ENCODE measurements at regions not wholly inside any gene's neighbourhood (a gene's known extent, or its start where the extent isn't known, plus 50 kb on each side); places are given as distances from the start of the nearest gene placed in this dataset.
"Not testable (repeated sequence)": the region's sequence is repeated elsewhere in the genome, so short reads cannot be mapped to it uniquely, and the experiment has no call there.

DNA sequence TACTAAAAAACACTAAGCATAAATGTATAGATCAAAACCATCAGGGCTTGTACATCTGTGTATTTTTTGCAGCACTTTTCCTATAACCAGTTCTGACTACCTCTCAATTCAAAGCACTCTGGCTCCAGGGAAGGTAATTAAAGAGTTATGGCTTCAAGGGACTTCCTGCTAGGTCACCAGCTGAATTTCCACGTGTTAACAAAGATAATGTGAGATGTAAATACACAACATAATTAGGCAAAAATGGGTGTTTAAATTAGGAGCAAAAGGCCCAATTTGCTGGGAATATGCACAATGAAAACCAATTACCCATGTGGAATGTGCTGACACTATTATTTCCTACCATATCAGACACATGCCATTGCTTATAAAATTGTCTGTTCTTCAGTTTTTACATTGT lies 513.4 kb upstream of the FLRT2 start:
- no peak for DNase-seq (ENCODE audit: low spot score)

GRCh38 chr14:85023866-85024265 lies 506.1 kb upstream of the FLRT2 start:
- DNase-seq (ENCODE audit: low spot score): not testable (repeated sequence)

- DNase-seq (ENCODE audit: low spot score): no peak
Measured at GRCh38 chr14:85024931-85025330, 505.0 kb upstream of the FLRT2 start.

DNA sequence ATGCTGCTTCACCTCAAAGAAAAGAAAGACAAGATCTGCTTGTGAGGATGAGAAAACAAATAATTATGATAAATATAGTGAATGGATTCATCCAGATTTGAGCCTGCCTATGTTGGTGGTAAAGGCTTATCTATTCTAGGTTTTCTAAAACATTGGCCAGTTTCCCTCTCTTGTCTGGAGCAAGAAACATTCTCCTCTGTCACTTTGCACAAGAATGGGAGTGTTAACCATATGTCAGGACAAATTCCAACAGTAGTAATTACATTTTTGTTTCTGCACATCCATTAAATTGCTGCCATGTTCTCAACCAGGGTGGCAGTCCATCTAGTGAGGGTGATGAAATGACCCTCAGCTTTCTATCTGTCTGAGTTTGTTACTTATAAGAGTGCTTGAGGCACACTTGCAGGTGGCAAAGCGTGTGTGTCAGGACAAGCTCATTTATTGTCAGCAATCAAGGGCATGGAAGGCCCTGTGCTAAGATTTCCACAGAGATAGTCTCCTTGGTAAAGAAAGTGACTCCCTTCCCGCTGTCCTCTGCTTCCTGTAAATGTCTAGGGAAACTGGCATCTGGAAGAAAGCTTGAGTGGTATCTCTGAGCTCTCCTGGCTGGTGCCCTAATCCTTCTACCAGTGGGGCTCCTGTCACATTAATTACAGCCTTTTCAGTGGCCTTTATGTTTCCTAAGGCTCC lies 502.1 kb upstream of the FLRT2 start:
- no peak for DNase-seq (ENCODE audit: low spot score)

DNA sequence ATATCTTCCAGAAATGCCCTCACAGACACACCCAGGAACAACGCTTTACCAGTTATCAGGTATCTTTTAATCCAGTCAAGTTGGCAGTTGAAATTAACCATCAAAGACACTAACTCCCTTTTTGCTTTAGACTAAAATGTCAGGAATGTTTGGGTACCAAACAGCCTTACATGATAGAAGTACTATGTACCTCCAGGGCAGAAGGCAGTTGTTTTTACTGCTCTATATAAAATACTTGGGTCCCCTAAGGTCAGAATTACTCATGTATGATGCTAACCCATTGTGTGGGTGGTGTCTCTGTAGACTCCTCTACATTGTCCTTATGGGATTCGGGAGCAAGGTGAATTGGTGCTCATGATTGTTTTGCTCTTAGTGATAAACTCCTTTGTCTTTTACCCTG lies 492.5 kb upstream of the FLRT2 start:
- DNase-seq (ENCODE audit: low spot score): no peak

GRCh38 chr14:85038526-85039352 lies 491.2 kb upstream of the FLRT2 start:
- DNase-seq (ENCODE audit: low spot score): no peak

DNA sequence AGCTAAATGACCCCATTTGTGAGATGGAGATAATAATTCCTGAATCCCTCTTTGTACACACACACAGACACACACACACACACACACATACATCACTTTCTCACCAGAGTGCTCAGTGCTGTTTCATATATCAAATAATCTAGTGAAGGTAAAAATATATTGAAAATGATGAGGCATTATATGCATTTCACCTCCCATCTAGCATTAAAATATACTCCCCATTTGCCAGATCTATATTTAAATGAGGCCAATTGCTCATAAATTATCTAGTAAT lies 490.7 kb upstream of the FLRT2 start:
- no peak for DNase-seq (ENCODE audit: low spot score)

DNA sequence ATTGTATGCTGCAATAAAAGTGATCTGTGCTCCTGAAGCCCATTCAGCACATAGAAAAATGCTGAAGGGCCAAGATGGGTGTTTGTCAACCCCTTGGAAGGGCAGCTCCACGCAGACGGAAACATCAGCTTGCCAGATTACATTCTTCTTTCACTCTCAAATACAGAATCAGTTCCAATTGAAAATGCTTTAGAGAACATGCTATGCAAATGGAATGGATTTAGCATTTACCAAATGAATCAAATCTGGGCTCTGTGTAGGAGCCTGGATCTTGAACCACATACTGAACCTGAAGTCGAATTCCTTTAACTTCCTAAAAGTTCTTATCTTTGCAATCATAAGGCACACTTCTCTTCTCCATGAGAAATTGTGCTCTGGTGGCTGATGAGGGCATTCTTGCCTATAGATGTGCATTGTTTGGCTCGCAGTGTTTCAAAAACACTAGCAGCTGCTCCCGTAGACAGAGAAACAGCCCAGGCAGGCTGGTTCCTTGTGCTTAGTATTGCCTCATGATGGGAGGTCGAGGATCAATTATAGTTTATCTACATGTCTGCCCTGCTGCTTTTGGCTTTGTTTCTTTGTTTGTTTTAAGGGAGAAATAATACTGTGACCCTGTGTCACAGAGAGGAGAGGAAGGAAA lies 489.8 kb upstream of the FLRT2 start:
- DNase-seq (ENCODE audit: low spot score): no peak

- DNase-seq (ENCODE audit: low spot score): no peak
Measured at GRCh38 chr14:85041618-85042017, 488.3 kb upstream of the FLRT2 start.

DNA sequence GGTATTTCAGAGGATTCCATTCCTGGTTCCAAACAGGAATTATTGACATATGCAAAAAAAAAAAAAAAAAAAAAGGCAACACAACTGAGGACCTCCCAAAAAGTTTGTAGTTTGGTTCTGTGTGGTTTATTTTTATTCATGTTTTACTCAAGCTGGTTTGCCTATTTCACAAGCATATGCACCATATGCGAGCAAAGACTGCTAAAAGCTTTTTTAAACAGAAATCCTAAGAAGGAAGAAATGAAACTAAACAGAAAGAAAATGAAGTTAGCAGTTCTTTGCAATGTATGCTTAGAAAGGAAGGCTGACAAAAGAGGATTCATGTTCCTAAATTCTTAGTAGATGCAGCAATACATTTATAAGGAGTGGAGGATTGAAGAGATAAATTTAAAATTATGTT lies 487.6 kb upstream of the FLRT2 start:
- no peak for DNase-seq (ENCODE audit: low spot score)

DNA sequence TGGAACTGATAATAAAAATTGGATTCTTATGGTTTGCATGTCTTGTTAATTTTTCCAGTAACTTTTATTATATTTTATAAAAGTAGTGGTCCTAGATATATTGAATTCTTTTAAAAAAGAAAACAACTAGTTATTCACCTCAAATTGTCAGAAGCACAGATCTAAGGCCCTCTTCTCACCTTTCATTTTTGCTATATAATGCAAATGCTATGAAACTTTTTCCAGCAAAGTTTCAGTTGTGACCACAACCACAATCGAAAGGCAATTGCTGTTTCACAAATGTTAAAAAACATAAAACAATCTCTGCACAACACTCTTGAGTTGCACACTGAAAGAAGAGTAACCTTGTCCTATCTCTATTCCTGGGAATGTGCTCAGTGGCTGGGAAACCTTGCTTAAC lies 479.8 kb upstream of the FLRT2 start:
- DNase-seq (ENCODE audit: low spot score): no peak

- no peak for DNase-seq (ENCODE audit: low spot score)
Measured at GRCh38 chr14:85052646-85053045, 477.3 kb upstream of the FLRT2 start.

GRCh38 chr14:85054178-85054577 lies 475.8 kb upstream of the FLRT2 start:
- no peak for DNase-seq (ENCODE audit: low spot score)

DNA sequence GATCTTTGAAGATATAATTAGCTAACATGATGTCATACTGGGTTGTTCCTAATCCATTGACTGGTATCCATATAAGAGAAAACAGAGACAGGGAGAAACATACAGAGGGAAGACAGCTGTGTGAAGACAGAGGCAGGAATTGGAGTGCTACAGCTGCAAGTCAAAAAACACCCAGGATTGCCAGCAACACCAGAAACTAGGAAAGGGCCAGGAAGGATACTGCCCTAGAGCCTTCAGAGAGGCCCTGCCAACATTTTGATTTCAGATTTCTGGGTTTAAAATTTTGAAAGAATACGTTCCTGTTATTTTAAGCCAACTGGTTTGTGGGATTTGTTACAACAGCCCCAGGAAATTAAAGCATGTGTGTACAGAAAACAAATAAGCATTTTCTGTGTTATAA lies 473.7 kb upstream of the FLRT2 start:
- no peak for DNase-seq (ENCODE audit: low spot score)

GRCh38 chr14:85057221-85057620 lies 472.7 kb upstream of the FLRT2 start:
- DNase-seq (ENCODE audit: low spot score): no peak

DNA sequence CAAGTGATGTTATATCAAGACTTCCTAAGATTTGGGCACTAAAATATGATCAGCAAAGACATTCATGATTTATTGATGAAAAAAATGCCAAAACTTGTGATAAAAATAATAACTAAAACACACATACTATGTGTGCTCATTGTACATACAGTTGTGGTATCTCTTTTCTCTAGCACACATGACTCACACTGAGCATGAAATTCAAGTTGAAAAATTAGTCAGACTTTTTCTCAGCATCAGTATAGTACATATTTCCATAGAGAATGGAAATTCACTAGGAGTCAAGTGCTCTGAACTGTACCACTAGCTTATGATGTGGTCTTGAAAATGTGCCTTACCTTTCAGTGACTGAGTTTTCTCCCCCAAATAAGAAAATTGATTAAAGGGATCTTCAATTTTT lies 471.8 kb upstream of the FLRT2 start:
- DNase-seq (ENCODE audit: low spot score): no peak

GRCh38 chr14:85060121-85060520 lies 469.8 kb upstream of the FLRT2 start:
- no peak for DNase-seq (ENCODE audit: low spot score)

DNA sequence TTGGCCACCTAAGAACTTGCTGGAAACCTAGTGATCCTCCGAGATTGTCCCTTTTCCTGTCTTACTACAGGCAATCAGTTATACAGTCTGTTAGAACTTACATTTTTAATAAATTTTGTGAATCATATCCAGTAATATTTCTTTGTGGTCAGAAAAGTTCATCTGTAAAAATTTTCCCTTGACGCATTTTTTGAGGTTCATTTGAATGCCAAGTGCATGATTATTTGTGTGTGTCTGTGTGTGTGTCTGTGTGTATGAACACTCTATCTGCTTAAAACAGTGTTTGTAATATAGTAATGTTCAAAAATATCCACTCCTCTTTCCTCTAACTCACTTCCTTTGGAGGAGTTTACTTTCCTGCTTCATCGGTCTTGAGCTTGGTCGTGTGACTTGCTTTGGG lies 468.7 kb upstream of the FLRT2 start:
- DNase-seq (ENCODE audit: low spot score): no peak

- no peak for DNase-seq (ENCODE audit: low spot score)
Measured at GRCh38 chr14:85063747-85064146, 466.2 kb upstream of the FLRT2 start.

GRCh38 chr14:85071447-85071846 lies 458.5 kb upstream of the FLRT2 start:
- no peak for DNase-seq (ENCODE audit: low spot score)

DNA sequence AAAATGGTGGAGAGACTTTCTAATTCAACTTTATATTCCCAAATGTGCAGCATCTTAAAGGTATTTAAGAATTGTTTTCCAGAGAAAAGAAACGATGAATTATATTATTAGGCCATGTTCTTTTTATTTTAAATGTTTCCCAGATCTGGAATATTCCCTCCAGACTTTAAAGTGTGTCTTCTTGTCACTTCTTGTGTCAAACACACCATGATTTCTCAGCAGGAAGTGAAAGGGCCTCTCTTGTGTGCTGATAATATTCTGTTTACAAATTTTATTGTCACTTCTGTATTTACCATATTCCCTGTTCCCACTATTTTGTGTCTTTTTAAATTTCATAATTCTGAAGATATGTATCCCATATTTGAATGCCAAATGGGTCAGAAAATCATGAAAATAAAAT lies 455.0 kb upstream of the FLRT2 start:
- no peak for DNase-seq (ENCODE audit: low spot score)

DNA sequence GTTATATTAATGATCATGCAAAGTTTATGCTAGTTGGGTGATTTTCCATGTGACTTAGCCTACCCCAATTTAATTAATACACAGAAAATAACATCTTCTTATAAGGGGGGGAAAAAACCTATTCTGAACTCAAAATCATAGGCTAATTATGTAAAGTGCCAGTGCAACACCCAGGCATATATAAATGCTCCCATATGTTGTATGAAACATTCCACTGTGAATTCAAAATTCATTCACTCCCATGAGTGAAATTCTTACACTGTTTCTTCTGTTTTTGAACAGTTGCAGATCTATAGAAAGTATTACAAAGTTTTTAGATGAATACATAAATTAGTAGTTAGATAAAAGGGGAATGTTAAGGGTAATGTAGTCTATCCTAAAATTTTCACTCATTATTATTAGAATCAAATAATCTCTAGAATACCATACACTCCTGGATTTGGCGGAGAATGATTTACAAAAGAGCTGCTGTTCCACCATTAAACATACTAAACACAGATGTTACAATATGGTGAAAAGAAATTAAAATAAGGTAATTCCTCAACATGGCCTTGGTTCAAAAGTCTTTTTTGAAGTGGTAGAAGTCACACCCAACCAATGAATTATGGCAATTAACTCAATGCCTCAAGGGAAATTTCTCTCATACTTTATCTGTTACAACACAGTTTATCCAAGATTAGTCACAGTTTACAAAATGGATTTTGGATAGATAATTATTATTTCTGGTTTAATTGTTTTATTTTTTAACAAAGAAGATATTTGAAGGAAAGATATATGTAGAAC lies 454.1 kb upstream of the FLRT2 start:
- DNase-seq (ENCODE audit: low spot score): no peak

- DNase-seq (ENCODE audit: low spot score): not testable (repeated sequence)
Measured at GRCh38 chr14:85077716-85078115, 452.2 kb upstream of the FLRT2 start.
